Fibroblast of lung (primary cell): ENCODE measurements at regions not wholly inside any gene's neighbourhood (a gene's known extent, or its start where the extent isn't known, plus 50 kb on each side); places are given as distances from the start of the nearest gene placed in this dataset.

Experiments used
- EZH2 ChIP-seq: IDR thresholded peaks from 2 replicates; pipeline ENCODE4 v1.5.1; 2012; ENCODE audit warnings: low read length, control low read depth, mild to moderate bottlenecking; ENCODE audit errors: missing control alignments
- TF ChIP-seq, protein P1 (sequence below), 2 donors: IDR thresholded peaks in 1 of 2; conservative IDR thresholded peaks in 1 of 2; 1 replicate in 1 of 2; 2 replicates in 1 of 2; pipeline ENCODE4 v1.5.1; 2011 to 2012; ENCODE audit warnings: low read length in 2 of 2, control low read depth in 1 of 2, inconsistent platforms in 1 of 2, low read depth in 1 of 2, mild to moderate bottlenecking in 1 of 2

- TF ChIP-seq, protein P1, sequence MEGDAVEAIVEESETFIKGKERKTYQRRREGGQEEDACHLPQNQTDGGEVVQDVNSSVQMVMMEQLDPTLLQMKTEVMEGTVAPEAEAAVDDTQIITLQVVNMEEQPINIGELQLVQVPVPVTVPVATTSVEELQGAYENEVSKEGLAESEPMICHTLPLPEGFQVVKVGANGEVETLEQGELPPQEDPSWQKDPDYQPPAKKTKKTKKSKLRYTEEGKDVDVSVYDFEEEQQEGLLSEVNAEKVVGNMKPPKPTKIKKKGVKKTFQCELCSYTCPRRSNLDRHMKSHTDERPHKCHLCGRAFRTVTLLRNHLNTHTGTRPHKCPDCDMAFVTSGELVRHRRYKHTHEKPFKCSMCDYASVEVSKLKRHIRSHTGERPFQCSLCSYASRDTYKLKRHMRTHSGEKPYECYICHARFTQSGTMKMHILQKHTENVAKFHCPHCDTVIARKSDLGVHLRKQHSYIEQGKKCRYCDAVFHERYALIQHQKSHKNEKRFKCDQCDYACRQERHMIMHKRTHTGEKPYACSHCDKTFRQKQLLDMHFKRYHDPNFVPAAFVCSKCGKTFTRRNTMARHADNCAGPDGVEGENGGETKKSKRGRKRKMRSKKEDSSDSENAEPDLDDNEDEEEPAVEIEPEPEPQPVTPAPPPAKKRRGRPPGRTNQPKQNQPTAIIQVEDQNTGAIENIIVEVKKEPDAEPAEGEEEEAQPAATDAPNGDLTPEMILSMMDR (conservative IDR thresholded peaks at IDR 0.05 in 1 of 2, IDR thresholded peaks at IDR 0.05 in 1 of 2; ENCODE audit: low read depth in 1 of 2, low read length in 2 of 2), result no peak
- no peak for TF ChIP-seq EZH2
Observed at GRCh38 chr9:88934876-88935535, 56.3 kb upstream of the S1PR3 start.
